T-helper 2 cell treated with Interferon-gamma antibody and Interleukin-4, amounts not matched to agents 5 μg/mL and 100 μg/mL, for 36 hours (primary cell): ENCODE measurements at regions not wholly inside any gene's neighbourhood (a gene's known extent, or its start where the extent isn't known, plus 50 kb on each side); places are given as distances from the start of the nearest gene placed in this dataset.
"Not testable (repeated sequence)": the region's sequence is repeated elsewhere in the genome, so short reads cannot be mapped to it uniquely, and the experiment has no call there.

Experiments
- DNase-seq: peaks from one replicate; pipeline ENCODE4 v3.0.0; 2021; ENCODE audit warnings: low spot score
- H3K27ac Mint-ChIP-seq: one replicate; pipeline ENCODE4 v1.8.0; 2021; ENCODE audit warnings: mild to moderate bottlenecking, mixed read lengths
- H3K27me3 Mint-ChIP-seq: one replicate; pipeline ENCODE4 v1.8.0; 2021; ENCODE audit warnings: low read depth, mixed read lengths
- H3K36me3 Mint-ChIP-seq: one replicate; pipeline ENCODE4 v1.8.0; 2021; ENCODE audit warnings: low read depth, mixed read lengths
- H3K4me1 Mint-ChIP-seq: one replicate; pipeline ENCODE4 v1.8.0; 2021; ENCODE audit warnings: low read depth, mixed read lengths
- H3K4me3 Mint-ChIP-seq: one replicate; pipeline ENCODE4 v1.8.0; 2022; ENCODE audit warnings: mild to moderate bottlenecking, moderate library complexity, mixed read lengths
- H3K9me3 Mint-ChIP-seq: one replicate; pipeline ENCODE4 v1.8.0; 2021; ENCODE audit warnings: mixed read lengths

GRCh38 chr7:115634633-115635032, 395.9 kb downstream of the TFEC start:
- no peak overlapping the region for H3K27ac Mint-ChIP-seq
- H3K36me3 Mint-ChIP-seq, result no peaks in the 10 kb centered on the region
- no peak for DNase-seq
- H3K4me3 Mint-ChIP-seq, result no peak overlapping the region
- no peaks in the 10 kb centered on the region for H3K9me3 Mint-ChIP-seq
- no peaks in the 10 kb centered on the region for H3K27me3 Mint-ChIP-seq
- H3K4me1 Mint-ChIP-seq, result no peaks in the 10 kb centered on the region

GRCh38 chr7:115632636-115633035, 397.9 kb downstream of the TFEC start:
- H3K36me3 Mint-ChIP-seq, result no peaks in the 10 kb centered on the region
- no peak overlapping the region for H3K27ac Mint-ChIP-seq
- H3K27me3 Mint-ChIP-seq, result no peaks in the 10 kb centered on the region
- H3K4me3 Mint-ChIP-seq, result no peak overlapping the region
- no peaks in the 10 kb centered on the region for H3K9me3 Mint-ChIP-seq
- H3K4me1 Mint-ChIP-seq, result no peaks in the 10 kb centered on the region
- DNase-seq, result no peak

- H3K27me3 Mint-ChIP-seq, result no peaks in the 10 kb centered on the region
- H3K36me3 Mint-ChIP-seq, result no peaks in the 10 kb centered on the region
- H3K4me1 Mint-ChIP-seq, result no peaks in the 10 kb centered on the region
- H3K27ac Mint-ChIP-seq, result no peak overlapping the region
- DNase-seq, result no peak
- H3K4me3 Mint-ChIP-seq, result no peak overlapping the region
- H3K9me3 Mint-ChIP-seq, result no peaks in the 10 kb centered on the region
These were observed 398.8 kb downstream of the TFEC start for GRCh38 chr7:115631782-115632181.

- Mint-ChIP-seq H3K27me3 (no peaks in the 10 kb centered on the region), H3K9me3 (no peaks in the 10 kb centered on the region), H3K4me1 (no peaks in the 10 kb centered on the region), H3K36me3 (no peaks in the 10 kb centered on the region), H3K27ac (no peak overlapping the region), H3K4me3 (no peak overlapping the region)
- DNase-seq, result no peak
These were observed 400.5 kb downstream of the TFEC start for GRCh38 chr7:115630049-115630448.

GRCh38 chr7:115618676-115619075, 411.9 kb downstream of the TFEC start:
- no peak overlapping the region for H3K4me3 Mint-ChIP-seq
- H3K9me3 Mint-ChIP-seq, result no peaks in the 10 kb centered on the region
- H3K27ac Mint-ChIP-seq, result no peak overlapping the region
- no peaks in the 10 kb centered on the region for H3K4me1 Mint-ChIP-seq
- H3K36me3 Mint-ChIP-seq, result no peaks in the 10 kb centered on the region
- no peak for DNase-seq
- no peaks in the 10 kb centered on the region for H3K27me3 Mint-ChIP-seq

- no peaks in the 10 kb centered on the region for H3K27me3 Mint-ChIP-seq
- no peaks in the 10 kb centered on the region for H3K9me3 Mint-ChIP-seq
- no peaks in the 10 kb centered on the region for H3K4me1 Mint-ChIP-seq
- no peak overlapping the region for H3K4me3 Mint-ChIP-seq
- H3K36me3 Mint-ChIP-seq, result no peaks in the 10 kb centered on the region
- H3K27ac Mint-ChIP-seq, result no peak overlapping the region
- DNase-seq, result no peak
These were observed 416.7 kb downstream of the TFEC start for GRCh38 chr7:115613836-115614235.

- Mint-ChIP-seq H3K4me3 (no peak overlapping the region), H3K27me3 (no peaks in the 10 kb centered on the region), H3K27ac (no peak overlapping the region), H3K36me3 (no peaks in the 10 kb centered on the region), H3K9me3 (peaks cover 3% of the 10 kb centered on the region), H3K4me1 (no peaks in the 10 kb centered on the region)
- no peak for DNase-seq
These were observed 427.1 kb downstream of the TFEC start for GRCh38 chr7:115603416-115603815.

- H3K27me3 Mint-ChIP-seq, result no peaks in the 10 kb centered on the region
- H3K4me1 Mint-ChIP-seq, result no peaks in the 10 kb centered on the region
- H3K36me3 Mint-ChIP-seq, result no peaks in the 10 kb centered on the region
- DNase-seq, result no peak
- no peak overlapping the region for H3K4me3 Mint-ChIP-seq
- H3K9me3 Mint-ChIP-seq, result peaks cover 4% of the 10 kb centered on the region
- H3K27ac Mint-ChIP-seq, result no peak overlapping the region
These were observed 430.4 kb downstream of the TFEC start for GRCh38 chr7:115600207-115600606.

GRCh38 chr7:115599184-115599583, 431.4 kb downstream of the TFEC start:
- not testable (repeated sequence) for H3K27ac Mint-ChIP-seq, H3K9me3 Mint-ChIP-seq, DNase-seq, H3K27me3 Mint-ChIP-seq, H3K4me1 Mint-ChIP-seq, H3K36me3 Mint-ChIP-seq, H3K4me3 Mint-ChIP-seq

- not testable (repeated sequence) for H3K4me1 Mint-ChIP-seq, H3K36me3 Mint-ChIP-seq, H3K9me3 Mint-ChIP-seq, H3K27ac Mint-ChIP-seq, H3K4me3 Mint-ChIP-seq, H3K27me3 Mint-ChIP-seq, DNase-seq
These were observed 433.3 kb downstream of the TFEC start for GRCh38 chr7:115597220-115597619.

- no peaks in the 10 kb centered on the region for H3K9me3 Mint-ChIP-seq
- H3K27me3 Mint-ChIP-seq, result no peaks in the 10 kb centered on the region
These were observed 437.5 kb downstream of the TFEC start for GRCh38 chr7:115593111-115593510.

GRCh38 chr7:115585015-115585718, 445.4 kb downstream of the TFEC start:
- no peak for DNase-seq
- H3K27ac Mint-ChIP-seq, result no peak overlapping the region
- no peaks in the 10 kb centered on the region for H3K36me3 Mint-ChIP-seq
- no peaks in the 10 kb centered on the region for H3K4me1 Mint-ChIP-seq
- H3K27me3 Mint-ChIP-seq, result no peaks in the 10 kb centered on the region
- no peaks in the 10 kb centered on the region for H3K9me3 Mint-ChIP-seq
- H3K4me3 Mint-ChIP-seq, result no peak overlapping the region

More at GRCh38 chr7:115593111-115593510, 437.5 kb downstream of the TFEC start:
- no peak for DNase-seq
- H3K4me1 Mint-ChIP-seq, result no peaks in the 10 kb centered on the region
- no peak overlapping the region for H3K27ac Mint-ChIP-seq
- H3K36me3 Mint-ChIP-seq, result no peaks in the 10 kb centered on the region
- H3K4me3 Mint-ChIP-seq, result no peak overlapping the region

GRCh38 chr7:115582956-115583355, 447.6 kb downstream of the TFEC start:
- Mint-ChIP-seq H3K36me3 (no peaks in the 10 kb centered on the region), H3K9me3 (no peaks in the 10 kb centered on the region), H3K4me3 (no peak overlapping the region), H3K4me1 (no peaks in the 10 kb centered on the region), H3K27ac (no peak overlapping the region), H3K27me3 (no peaks in the 10 kb centered on the region)
- DNase-seq, result no peak

- H3K27ac Mint-ChIP-seq, result no peak overlapping the region
- H3K4me1 Mint-ChIP-seq, result no peaks in the 10 kb centered on the region
- H3K36me3 Mint-ChIP-seq, result no peaks in the 10 kb centered on the region
- H3K9me3 Mint-ChIP-seq, result no peaks in the 10 kb centered on the region
- no peaks in the 10 kb centered on the region for H3K27me3 Mint-ChIP-seq
- no peak for DNase-seq
- no peak overlapping the region for H3K4me3 Mint-ChIP-seq
These were observed 452.0 kb downstream of the TFEC start for GRCh38 chr7:115578576-115578975.

GRCh38 chr7:115574681-115575291, 455.8 kb downstream of the TFEC start:
- no peak overlapping the region for H3K27ac Mint-ChIP-seq
- no peaks in the 10 kb centered on the region for H3K4me1 Mint-ChIP-seq
- H3K4me3 Mint-ChIP-seq, result no peak overlapping the region
- H3K36me3 Mint-ChIP-seq, result no peaks in the 10 kb centered on the region
- no peaks in the 10 kb centered on the region for H3K9me3 Mint-ChIP-seq
- H3K27me3 Mint-ChIP-seq, result no peaks in the 10 kb centered on the region
- no peak for DNase-seq
